GM19035 (cell line): ENCODE measurements at regions not wholly inside any gene's neighbourhood (a gene's known extent, or its start where the extent isn't known, plus 50 kb on each side); places are given as distances from the start of the nearest gene placed in this dataset.

Experiments
- ATAC-seq: cut with Tn5 transposase; IDR thresholded peaks from one replicate; pipeline ENCODE4 v1.9.1; 2021; ENCODE audit not compliant: unreplicated experiment

GRCh38 chr5:133665571-133665970, 53.2 kb upstream of the FSTL4 start:
- no peak for ATAC-seq

GRCh38 chr5:133664422-133664821, 52.1 kb upstream of the FSTL4 start:
- no peak for ATAC-seq

- ATAC-seq, result no peak
Observed at GRCh38 chr5:133663397-133664054, 51.2 kb upstream of the FSTL4 start.

GRCh38 chr5:133662578-133662977, 50.2 kb upstream of the FSTL4 start:
- ATAC-seq, result no peak
